HG03045 (cell line): ENCODE measurements at regions not wholly inside any gene's neighbourhood (a gene's known extent, or its start where the extent isn't known, plus 50 kb on each side); places are given as distances from the start of the nearest gene placed in this dataset.

Experiments
- ATAC-seq: cut with Tn5 transposase; IDR thresholded peaks from one replicate; pipeline ENCODE4 v1.9.1; 2021; ENCODE audit warnings: mild to moderate bottlenecking, moderate library complexity; ENCODE audit not compliant: unreplicated experiment

DNA sequence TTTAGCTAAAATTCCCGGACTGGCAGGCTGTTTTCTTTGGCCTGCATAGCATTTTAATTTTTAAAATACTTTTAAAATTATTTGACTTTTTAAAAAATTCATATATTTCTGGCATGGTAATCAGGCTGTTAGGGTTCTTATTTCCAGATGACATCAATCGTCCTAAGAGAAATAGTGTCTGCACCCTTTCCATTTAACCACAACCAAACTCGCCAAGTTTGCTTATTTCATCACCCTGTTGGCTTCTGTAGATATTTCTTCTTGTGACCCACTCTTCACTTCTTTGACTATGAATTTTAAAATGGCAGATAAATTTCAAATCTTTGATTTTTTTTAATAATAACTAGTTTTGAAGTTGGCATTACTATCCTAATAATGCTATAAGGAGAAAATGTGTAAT, 675.7 kb upstream of the FTMT start:
- no peak for ATAC-seq

DNA sequence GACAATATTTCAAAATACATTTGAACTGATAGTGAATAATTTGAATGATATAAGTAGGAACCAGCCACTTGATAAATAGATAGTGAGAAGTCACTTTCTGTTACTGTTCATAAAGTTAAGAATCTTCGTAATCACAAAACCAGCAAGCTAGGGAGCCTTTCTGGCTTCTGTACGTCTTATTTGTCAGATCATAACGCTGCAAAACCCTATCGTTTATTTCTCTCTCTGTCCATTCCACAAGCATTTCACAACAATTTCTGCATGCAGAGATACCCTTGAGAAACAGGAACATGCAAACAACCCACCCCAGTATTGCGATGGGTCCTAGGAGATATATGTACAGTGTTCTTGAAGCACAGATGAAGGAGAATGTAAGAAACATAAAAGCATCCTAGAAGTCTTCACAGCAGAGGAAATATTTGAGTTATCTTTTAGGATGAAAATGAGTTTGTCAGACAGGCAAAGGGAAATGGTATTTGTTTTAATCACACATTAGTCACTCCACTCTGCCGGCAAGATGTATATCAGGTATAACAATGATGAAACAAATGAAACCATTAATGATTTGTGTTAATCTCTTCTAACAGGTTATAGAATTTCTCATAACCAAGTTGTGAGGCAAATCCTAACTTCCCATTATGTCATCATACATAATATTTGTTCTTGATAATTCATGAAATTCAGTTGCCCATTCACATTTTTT, 668.7 kb upstream of the FTMT start:
- no peak for ATAC-seq

DNA sequence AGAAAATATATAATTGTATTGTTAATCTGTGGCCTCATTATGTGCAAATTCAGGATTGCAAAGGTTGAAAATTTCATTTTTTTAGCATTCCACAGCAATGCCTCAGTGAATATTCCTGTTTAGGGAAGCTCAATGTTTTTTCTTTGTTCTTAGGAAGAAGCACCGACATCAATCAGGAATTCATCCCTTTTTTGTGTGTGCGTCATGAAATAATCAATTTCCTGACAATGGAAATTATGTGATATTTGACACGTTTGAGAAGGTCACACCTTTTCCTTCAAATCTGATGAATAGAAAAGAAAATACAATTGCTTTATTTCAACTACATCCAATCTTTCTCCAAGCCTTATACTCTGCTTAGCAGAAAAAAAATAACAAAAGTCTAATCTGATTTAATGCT, 662.8 kb upstream of the FTMT start:
- ATAC-seq = no peak

DNA sequence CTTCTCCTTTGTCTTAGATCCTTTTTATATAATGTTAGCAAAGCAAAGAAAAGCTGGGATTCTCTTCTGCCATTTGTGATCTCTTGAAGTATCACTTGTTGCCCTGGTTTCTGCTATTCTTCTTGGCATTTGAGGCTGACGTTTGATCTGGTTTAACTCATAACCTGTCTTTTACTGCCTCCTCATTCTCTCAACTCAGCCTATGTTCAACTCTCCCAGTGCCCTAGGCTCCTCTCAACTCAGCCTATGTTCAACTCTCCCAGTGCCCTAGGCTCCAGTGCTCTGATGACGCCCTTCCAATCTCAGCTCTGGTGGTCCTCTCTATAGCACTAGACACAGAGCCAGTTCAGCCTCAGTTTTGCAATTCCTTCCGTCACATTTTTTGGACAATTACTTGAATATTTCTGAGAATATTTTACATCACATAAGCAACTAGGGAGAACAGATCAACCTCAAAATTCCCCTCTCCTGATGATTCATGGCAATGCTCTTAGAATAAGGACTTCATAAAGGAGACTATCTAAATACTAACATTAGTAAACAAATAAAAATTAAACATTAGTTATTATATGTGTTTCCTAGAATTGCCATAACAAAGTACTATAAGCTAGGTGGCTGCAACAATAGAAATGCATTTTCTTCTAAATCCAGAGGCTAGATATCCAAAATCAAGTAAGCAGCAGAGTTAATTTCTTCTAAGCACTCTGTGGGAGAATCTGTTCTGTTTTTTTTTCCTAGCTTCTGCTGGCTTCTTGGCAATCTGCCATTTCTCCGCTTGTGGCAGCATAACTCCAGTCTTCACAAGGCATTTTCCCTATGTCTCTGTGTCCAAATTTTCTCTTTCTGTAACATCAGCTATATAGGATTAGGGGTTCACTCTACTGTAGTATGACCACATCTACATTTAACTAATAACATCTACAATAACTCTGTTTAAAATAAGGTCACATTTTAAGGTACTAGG, 662.1 kb upstream of the FTMT start:
- ATAC-seq = no peak

DNA sequence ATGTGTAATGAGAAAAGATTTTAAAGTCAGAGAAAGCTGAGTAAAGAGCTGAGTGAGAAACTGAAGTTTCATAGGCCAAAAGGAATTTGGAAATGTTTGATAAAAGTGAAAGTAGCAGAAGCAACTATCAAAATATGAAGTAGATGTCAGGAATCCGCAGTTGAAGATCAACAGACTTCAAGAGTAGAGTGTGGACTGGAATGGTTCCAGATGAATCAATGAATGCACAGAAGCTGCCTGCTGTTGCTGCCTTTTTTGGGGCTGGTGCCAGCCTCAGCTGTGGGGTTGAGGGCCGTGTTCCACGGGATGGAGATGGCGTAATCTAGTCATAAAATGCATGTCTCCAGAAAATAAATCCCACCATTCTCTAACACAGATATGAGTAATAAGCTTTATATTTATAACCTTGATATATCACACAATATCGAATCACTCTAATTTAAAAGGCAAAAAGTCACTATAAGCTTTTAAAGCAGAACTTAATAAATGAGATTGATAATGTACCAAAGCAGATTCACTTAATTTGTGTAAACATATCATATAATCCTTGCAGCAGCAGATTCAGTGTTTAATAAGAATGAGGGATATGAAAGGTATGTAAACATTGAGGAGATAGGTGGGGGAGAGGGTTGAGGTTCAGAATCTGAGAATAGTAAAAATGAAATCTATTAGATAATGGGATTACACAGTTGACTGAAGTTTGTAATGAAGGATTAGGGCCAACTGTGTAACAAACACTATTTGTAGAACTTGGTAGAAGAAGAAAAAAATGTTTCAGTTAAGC, 652.3 kb upstream of the FTMT start:
- ATAC-seq = no peak

DNA sequence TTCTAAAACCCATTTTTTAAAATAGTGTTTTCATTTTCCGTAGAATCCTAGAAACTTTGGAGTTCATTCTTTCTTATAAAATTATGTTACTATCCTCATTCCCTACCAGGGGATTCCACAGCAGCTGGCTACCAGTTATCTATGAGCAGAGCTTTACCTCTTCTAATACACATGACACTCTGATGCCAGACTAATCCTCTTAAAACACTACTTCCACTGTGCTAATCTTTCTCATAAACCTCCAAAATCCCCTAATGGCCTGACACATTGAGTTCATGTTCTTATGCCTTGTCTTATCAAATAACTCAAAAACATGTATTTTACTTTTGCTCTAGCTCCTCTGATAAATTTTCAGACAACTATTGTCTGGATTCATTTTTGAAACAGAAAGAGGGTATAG, 633.6 kb upstream of the FTMT start:
- ATAC-seq = no peak

DNA sequence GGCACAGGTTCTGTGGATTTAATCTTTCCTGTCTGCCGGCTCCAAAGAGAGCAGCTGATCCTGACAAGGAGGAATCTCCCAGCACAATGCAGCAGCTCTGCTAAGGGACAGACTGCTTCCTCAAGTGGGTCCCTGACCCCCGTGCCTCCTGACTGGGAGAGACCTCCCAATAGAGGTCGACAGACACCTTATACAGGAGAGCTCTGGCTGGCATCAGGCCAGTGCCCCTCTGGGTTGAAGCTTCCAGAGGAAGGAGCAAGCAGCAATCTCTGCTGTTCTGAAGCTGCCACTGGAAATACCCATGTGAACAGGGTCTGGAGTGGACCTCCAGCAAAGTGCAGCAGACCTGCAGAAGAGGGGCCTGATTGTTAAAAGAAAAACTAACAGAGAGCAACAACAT, 630.2 kb upstream of the FTMT start:
- ATAC-seq = no peak

DNA sequence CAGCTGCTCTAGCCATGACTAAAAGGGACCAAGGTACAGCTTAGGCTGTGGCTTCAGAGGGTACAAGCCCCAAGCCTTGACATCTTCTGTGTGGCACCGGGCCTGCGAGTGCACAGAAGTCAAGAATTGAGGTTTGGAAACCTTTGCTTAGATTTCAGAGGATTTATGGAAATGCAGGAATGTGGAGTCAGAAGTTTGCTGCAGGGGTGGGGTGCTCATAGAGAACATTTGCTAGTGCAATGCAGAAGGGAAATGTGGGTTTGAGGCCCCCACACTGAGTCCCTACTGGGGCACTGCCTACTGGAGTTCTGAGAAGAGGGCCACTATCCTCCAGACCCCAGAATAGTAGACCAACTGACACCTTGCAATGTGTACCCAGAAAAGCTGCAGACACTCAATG, 624.9 kb upstream of the FTMT start:
- ATAC-seq = no peak

DNA sequence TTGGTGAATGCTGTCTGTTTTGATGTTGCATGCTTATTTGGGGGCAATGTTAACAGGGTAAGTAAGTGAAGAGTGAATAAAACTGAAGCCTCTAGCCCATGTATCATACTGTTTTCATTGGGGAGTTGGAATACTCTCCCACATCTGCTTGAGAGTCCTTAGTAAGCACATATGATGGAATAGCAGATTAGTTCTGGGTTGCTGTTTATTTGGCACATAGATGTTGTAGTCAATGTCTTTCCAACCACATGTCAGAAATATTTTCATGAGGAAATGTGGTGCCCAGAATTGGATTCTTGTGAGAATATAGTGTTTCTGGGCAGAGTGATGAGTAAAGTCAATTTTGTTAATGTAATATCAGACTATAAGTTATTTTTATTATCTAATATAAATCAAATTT, 611.7 kb upstream of the FTMT start:
- no peak for ATAC-seq

GRCh38 chr5:121246971-121247370, 604.7 kb upstream of the FTMT start:
- ATAC-seq = no peak

- no peak for ATAC-seq
Observed at GRCh38 chr5:121251954-121252353, 599.7 kb upstream of the FTMT start.

DNA sequence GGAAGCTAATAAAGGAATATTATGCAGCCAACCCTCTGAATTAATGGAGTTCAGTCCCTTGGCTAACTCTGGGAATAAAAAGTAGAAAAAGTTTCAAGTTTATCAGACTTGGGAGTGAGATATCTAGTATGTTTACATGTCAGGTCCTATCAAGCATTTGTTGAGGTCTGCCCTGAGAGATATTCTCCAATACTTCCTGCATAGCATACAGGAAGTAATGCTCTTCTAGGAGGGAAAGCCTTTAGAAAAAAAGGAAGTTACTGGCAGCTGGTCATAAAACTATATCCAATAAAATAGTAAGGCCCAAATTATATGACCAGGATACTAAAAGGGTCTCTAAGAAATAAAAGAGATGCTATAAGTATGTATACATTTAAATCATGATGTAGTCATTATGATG, 594.1 kb upstream of the FTMT start:
- no peak for ATAC-seq

DNA sequence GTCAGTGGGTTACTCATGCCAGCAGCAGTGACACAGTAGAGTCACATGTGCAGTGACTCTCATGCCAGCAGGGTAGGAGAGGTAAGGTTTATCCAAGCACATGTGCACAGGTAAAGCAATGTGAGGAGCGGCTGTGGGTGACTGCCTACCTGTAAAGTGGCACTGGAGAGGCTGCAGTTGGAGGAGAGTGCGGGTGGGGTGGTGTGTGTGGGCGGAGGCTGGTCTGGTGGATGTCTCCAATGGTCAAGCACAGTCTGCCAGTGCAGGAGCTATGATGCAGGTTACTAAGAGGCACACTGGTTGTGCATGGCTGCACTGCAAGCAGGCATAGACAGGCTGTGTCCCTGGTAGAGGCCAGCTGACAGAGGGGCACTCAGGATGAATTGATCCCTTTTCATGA, 588.2 kb upstream of the FTMT start:
- no peak for ATAC-seq

GRCh38 chr5:121264605-121265004, 587.1 kb upstream of the FTMT start:
- no peak for ATAC-seq

GRCh38 chr5:121271546-121271945, 580.1 kb upstream of the FTMT start:
- ATAC-seq = no peak

GRCh38 chr5:121273833-121274433, 577.7 kb upstream of the FTMT start:
- no peak for ATAC-seq

DNA sequence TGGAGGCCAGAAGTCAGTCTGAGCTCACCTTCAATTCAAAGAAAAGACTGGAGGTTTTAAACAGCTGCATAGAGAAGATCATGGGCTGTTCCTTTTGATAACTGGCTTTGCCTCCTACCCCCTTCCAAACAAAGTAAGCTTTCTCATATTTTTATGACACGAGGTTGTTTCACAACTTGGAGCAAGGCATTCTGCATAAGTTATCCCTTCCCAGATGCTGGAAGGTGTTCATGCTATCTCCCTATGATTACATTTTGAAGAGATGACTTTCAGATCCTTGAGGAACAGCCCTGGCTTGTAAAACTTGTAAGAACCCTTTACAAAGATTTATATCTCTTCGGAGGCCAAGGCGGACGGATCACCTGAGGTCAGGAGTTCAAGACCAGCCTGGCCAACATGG, 571.9 kb upstream of the FTMT start:
- no peak for ATAC-seq

DNA sequence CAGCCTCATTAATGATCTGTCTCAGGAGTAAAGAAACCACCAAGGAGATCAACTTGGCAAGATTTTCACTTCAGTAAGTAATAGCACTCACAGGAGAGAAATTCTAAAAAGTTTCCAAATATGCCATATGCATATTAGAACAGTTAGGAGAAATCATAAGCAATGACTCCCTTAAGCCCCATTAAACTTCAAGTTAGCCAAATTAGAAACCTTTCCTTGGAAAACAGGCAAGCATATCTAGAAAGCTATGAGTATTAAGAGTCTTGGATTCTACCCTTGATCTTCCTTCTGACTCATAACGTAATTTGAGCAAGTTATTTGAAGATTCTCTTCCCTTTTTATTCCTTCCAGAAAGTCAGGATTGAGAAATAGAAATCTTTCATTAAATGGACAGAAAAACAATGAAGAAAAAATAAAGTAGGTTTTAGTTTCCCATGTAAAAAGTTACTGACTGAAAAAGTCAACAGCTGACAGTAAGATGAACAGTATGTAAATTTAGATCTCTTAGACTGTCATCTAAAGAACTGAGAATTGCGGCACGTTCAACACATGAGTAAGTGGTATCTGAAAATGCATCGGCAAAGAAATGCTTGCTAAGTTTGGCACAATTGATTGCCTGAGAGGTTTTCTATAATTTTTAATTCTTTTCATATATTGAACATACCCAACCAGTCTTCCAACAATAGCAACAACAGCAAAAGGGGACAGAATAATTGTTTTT, 565.7 kb upstream of the FTMT start:
- no peak for ATAC-seq

DNA sequence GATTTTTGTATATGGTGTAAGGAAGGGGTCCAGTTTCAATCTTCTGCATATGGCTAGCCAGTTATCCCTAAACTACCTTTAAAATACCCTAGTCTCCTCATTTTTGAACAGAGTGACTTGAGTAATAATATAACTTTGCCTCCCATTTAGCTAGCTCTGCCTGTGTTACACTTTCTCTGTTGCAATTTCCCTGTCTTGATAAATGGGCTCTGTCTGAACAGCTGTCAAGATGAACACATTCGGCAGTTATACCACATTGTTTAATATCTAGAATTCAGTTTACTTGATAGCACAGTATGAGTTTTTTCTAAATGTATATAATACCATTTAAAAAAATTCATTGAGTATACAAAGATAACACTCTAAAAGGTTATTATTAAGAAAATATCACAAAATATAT, 562.9 kb upstream of the FTMT start:
- no peak for ATAC-seq

DNA sequence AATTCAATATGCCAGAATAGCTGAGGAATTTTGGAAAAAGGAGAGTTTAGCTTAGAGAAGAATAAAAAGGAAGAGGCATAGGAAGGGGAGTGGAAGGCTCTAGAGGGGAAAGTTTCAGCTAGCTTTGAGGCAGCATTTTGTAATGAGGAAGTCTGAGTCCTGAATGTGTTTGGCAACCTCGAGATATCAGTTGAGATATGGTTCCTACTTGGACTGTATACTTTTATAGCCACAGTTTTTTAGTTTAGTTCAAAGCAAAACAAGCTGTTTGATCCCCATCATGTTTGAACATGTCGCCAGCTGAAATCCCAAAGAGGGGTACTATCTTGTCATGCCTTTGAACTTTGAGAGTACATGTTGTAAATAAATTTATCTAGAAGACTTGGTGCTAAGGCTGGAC, 559.0 kb upstream of the FTMT start:
- ATAC-seq = no peak
